ENCODE measurements at regions not wholly inside any gene's neighbourhood (a gene's known extent, or its start where the extent isn't known, plus 50 kb on each side); places are given as distances from the start of the nearest gene placed in this dataset.

DNA sequence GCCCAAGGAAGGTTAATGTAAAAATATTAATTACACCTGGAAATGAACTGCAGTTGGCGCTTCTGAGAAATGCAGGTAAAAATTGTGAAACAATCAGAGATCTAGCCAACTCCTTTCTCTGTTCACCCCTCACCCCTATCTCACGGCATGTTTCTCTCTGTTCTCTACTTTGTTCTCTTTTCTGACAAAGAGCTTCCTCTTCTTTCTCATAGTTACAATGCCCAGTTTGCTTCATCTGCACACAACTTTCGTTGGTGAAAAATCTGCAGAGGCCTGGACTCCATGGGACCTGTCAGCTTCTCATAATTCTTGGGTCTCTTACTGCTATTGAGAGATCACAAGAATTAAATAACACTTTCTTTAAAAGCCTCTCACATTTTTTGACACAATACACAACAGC lies 212.9 kb upstream of the LRRN1 start:
- no peaks in the 10 kb centered on the region for H3K9me3 ChIP-seq (ENCODE audit: insufficient read depth in 2 of 2, low read depth in 1 of 2, low read length in 1 of 2)
- H3K36me3 ChIP-seq (ENCODE audit: control insufficient read depth in 2 of 4, insufficient read depth in 4 of 4, low read length in 3 of 4): no peaks in the 10 kb centered on the region
- no peak overlapping the region for H2BK12ac ChIP-seq (ENCODE audit: low read depth, low read length)
- H3K27me3 ChIP-seq (replicated peaks in 1 of 4; ENCODE audit: control insufficient read depth in 3 of 4, extremely low read depth in 1 of 4, insufficient read depth in 3 of 4, low read length in 3 of 4): no peaks in the 10 kb centered on the region
- ChIA-PET POLR2A (ENCODE audit: partially characterized antibody) (interaction anchor here (0.7 to 1.2 kb wide), 2 partner anchors 405 to 699 kb away, joined by 3 read pairs; no protein-coding TSS in a partner anchor), CTCF (ENCODE audit: partially characterized antibody) (interaction anchor here (0.6 kb wide), 1 partner anchor 1526 kb away, joined by 3 read pairs; no protein-coding TSS in a partner anchor)
- no peak overlapping the region for H3K4me2 ChIP-seq (ENCODE audit: insufficient read depth in 1 of 2, low read depth in 2 of 2, low read length in 2 of 2)
- no peaks in the 10 kb centered on the region for H3K23me2 ChIP-seq (ENCODE audit: low read depth, low read length)
- H2BK120ac ChIP-seq (replicated peaks; ENCODE audit: low read depth, low read length): no peak overlapping the region
- H3K79me2 ChIP-seq (ENCODE audit: control insufficient read depth in 1 of 2, insufficient read depth in 2 of 2, low read length in 2 of 2): no peaks in the 10 kb centered on the region
- WGBS, 2 experiments (ENCODE audit: extremely low coverage in 1 of 2, insufficient coverage in 1 of 2, insufficient read length in 1 of 2, insufficient replicate concordance in 2 of 2, low coverage in 1 of 2, low lambda C conversion rate in 2 of 2, missing lambda C conversion rate in 1 of 2): 85% methylated on average over 3 of the region's 3 CpGs; no CpG with 5 or more reads in 1 of the 2 experiments
- H3K23ac ChIP-seq (ENCODE audit: insufficient read length): no peak overlapping the region
- H4K8ac ChIP-seq (ENCODE audit: extremely low read depth, insufficient read depth, low read length): no peak overlapping the region
- no peak overlapping the region for H4K91ac ChIP-seq (replicated peaks; ENCODE audit: insufficient read length, low read length)
- H4K5ac ChIP-seq (ENCODE audit: insufficient read length, low read depth, low read length): no peak overlapping the region
- no peak for TF ChIP-seq BCL11A (IDR thresholded peaks at IDR 0.05; ENCODE audit: low read depth in 2 of 2, low read length in 2 of 2)
- TF ChIP-seq FOSL1 (IDR thresholded peaks at IDR 0.05; ENCODE audit: insufficient read depth, low read depth, low read length): no peak
- no peak overlapping the region for H3K27ac ChIP-seq (ENCODE audit: low read depth, low read length)
- H3K14ac ChIP-seq (ENCODE audit: insufficient read length): no peak overlapping the region
- H3K9ac ChIP-seq (replicated peaks in 1 of 4; ENCODE audit: extremely low read depth in 1 of 4, low read depth in 3 of 4, low read length in 3 of 4): no peak overlapping the region
- H2BK15ac ChIP-seq (ENCODE audit: low read length): no peak overlapping the region
- H2AFZ ChIP-seq (ENCODE audit: low read length): no peak overlapping the region
- DNase-seq (ENCODE audit: low read depth in 1 of 2, low spot score in 2 of 2) (no peak), FAIRE-seq (no peak)
- no peak overlapping the region for H3K18ac ChIP-seq (ENCODE audit: extremely low read depth, low read length)
- no peak overlapping the region for H3K4me3 ChIP-seq (ENCODE audit: extremely low read depth in 1 of 4, insufficient read depth in 2 of 4, low read depth in 3 of 4, low read length in 4 of 4)
- H3K79me1 ChIP-seq (ENCODE audit: low read depth, low read length): no peaks in the 10 kb centered on the region
- no peak overlapping the region for H2AK5ac ChIP-seq (ENCODE audit: low read depth, low read length)
- no peaks in the 10 kb centered on the region for H3K4me1 ChIP-seq (replicated peaks in 1 of 4; ENCODE audit: control insufficient read depth in 3 of 4, insufficient read depth in 4 of 4, low read length in 3 of 4)
- H4K20me1 ChIP-seq (replicated peaks in 1 of 2; ENCODE audit: control insufficient read depth in 1 of 2, insufficient read depth in 2 of 2, low read length in 2 of 2): no peaks in the 10 kb centered on the region
- no peak overlapping the region for H3K56ac ChIP-seq (replicated peaks; ENCODE audit: insufficient read length, low read depth, low read length)
- H2BK5ac ChIP-seq (ENCODE audit: low read depth, low read length): no peak overlapping the region
- no peak overlapping the region for H3K4ac ChIP-seq (replicated peaks; ENCODE audit: insufficient read length, low read depth, low read length)
- no peak overlapping the region for H2BK20ac ChIP-seq (ENCODE audit: low read length)

Data from H1 (cell line).